ENCODE measurements at regions not wholly inside any gene's neighbourhood (a gene's known extent, or its start where the extent isn't known, plus 50 kb on each side); places are given as distances from the start of the nearest gene placed in this dataset.
"Not testable (repeated sequence)": the region's sequence is repeated elsewhere in the genome, so short reads cannot be mapped to it uniquely, and the experiment has no call there.

DNA sequence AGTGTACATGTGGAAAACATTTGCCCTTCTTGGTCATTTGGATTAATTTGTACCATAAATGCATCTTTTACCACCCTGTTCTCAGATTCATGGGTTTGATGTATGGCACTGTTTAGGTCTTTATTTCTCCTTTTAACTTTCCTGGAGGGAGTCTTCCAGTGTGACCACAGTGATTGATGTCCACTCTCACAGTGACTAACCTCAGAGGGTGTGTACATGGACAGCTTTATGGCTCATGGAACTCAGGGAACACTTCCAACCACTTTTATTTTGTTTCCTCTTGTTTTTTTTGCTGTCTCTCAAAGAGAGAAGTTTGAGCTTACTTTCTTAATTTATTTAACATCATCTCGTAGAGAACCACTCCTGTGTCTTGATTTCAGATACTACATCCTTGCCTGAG lies 489.8 kb upstream of the CHD1 start:
- H3K4me3 Mint-ChIP-seq; H3K9me3 ChIP-seq (ENCODE audit: control extremely low read depth in 1 of 3, control insufficient read depth in 2 of 3, insufficient read depth in 1 of 3, low read length in 2 of 3); POLR2A ChIA-PET; H4K20me1 ChIP-seq (ENCODE audit: control insufficient read depth, insufficient read depth, low read length, poor library complexity, severe bottlenecking); DNase-seq; intact Hi-C loops (cut with micrococcal nuclease); H3K27ac ChIP-seq (ENCODE audit: low read length in 2 of 2); H3K9me3 Mint-ChIP-seq (ENCODE audit: insufficient read depth); H3K27me3 Mint-ChIP-seq; CTCF ChIA-PET; H3K79me2 ChIP-seq (ENCODE audit: control insufficient read depth, insufficient read depth, low read length); ATAC-seq (ENCODE audit: low read depth); H3K9ac ChIP-seq (ENCODE audit: low read length); H3K4me1 Mint-ChIP-seq; H2AFZ ChIP-seq (ENCODE audit: insufficient read depth, low read depth, low read length, poor library complexity, severe bottlenecking); H3K4me3 ChIP-seq (ENCODE audit: control extremely low read depth in 1 of 5, extremely low read depth in 1 of 5, insufficient read depth in 1 of 5, low read depth in 2 of 5, low read length in 4 of 5); H3K27ac Mint-ChIP-seq; H3K4me1 ChIP-seq (ENCODE audit: control insufficient read depth in 2 of 2, insufficient read depth in 2 of 2, low read length in 2 of 2); H3K36me3 ChIP-seq (replicated peaks in 1 of 2; ENCODE audit: control extremely low read depth in 1 of 2, control insufficient read depth in 1 of 2, extremely low read depth in 1 of 2, insufficient read depth in 2 of 2, low read length in 1 of 2); H3K4me2 ChIP-seq (replicated peaks; ENCODE audit: low read depth, low read length, poor library complexity, severe bottlenecking); H3K27me3 ChIP-seq (replicated peaks in 1 of 4; ENCODE audit: control extremely low read depth in 1 of 4, control insufficient read depth in 3 of 4, insufficient read depth in 4 of 4, low read length in 3 of 4): not testable (repeated sequence)
- WGBS (ENCODE audit: insufficient coverage), result no CpG with 5 or more reads among the region's 1 CpG

- H3K9me3 ChIP-seq (ENCODE audit: control extremely low read depth in 1 of 3, control insufficient read depth in 2 of 3, insufficient read depth in 1 of 3, low read length in 2 of 3); H3K4me1 Mint-ChIP-seq; H3K36me3 ChIP-seq (replicated peaks in 1 of 2; ENCODE audit: control extremely low read depth in 1 of 2, control insufficient read depth in 1 of 2, extremely low read depth in 1 of 2, insufficient read depth in 2 of 2, low read length in 1 of 2); H3K27ac Mint-ChIP-seq; H3K4me3 ChIP-seq (ENCODE audit: control extremely low read depth in 1 of 5, extremely low read depth in 1 of 5, insufficient read depth in 1 of 5, low read depth in 2 of 5, low read length in 4 of 5); H4K20me1 ChIP-seq (ENCODE audit: control insufficient read depth, insufficient read depth, low read length, poor library complexity, severe bottlenecking); CTCF ChIA-PET; H3K27ac ChIP-seq (ENCODE audit: low read length in 2 of 2); H3K4me3 Mint-ChIP-seq; H3K9ac ChIP-seq (ENCODE audit: low read length); H3K4me2 ChIP-seq (replicated peaks; ENCODE audit: low read depth, low read length, poor library complexity, severe bottlenecking); POLR2A ChIA-PET; H3K9me3 Mint-ChIP-seq (ENCODE audit: insufficient read depth); H2AFZ ChIP-seq (ENCODE audit: insufficient read depth, low read depth, low read length, poor library complexity, severe bottlenecking); DNase-seq; intact Hi-C loops (cut with micrococcal nuclease); ATAC-seq (ENCODE audit: low read depth); H3K27me3 ChIP-seq (replicated peaks in 1 of 4; ENCODE audit: control extremely low read depth in 1 of 4, control insufficient read depth in 3 of 4, insufficient read depth in 4 of 4, low read length in 3 of 4); H3K27me3 Mint-ChIP-seq; H3K79me2 ChIP-seq (ENCODE audit: control insufficient read depth, insufficient read depth, low read length); H3K4me1 ChIP-seq (ENCODE audit: control insufficient read depth in 2 of 2, insufficient read depth in 2 of 2, low read length in 2 of 2): not testable (repeated sequence)
- no CpG with 5 or more reads among the region's 30 CpGs for WGBS (ENCODE audit: insufficient coverage)
Observed at GRCh38 chr5:99410386-99410785, 481.6 kb upstream of the CHD1 start.

GRCh38 chr5:99404764-99405302 lies 476.0 kb upstream of the CHD1 start:
- ATAC-seq (ENCODE audit: low read depth); H3K4me1 Mint-ChIP-seq; H4K20me1 ChIP-seq (ENCODE audit: control insufficient read depth, insufficient read depth, low read length, poor library complexity, severe bottlenecking); POLR2A ChIA-PET; intact Hi-C loops (cut with micrococcal nuclease); H3K4me2 ChIP-seq (replicated peaks; ENCODE audit: low read depth, low read length, poor library complexity, severe bottlenecking); H2AFZ ChIP-seq (ENCODE audit: insufficient read depth, low read depth, low read length, poor library complexity, severe bottlenecking); H3K27me3 Mint-ChIP-seq; H3K9me3 Mint-ChIP-seq (ENCODE audit: insufficient read depth); H3K27ac ChIP-seq (ENCODE audit: low read length in 2 of 2); H3K4me1 ChIP-seq (ENCODE audit: control insufficient read depth in 2 of 2, insufficient read depth in 2 of 2, low read length in 2 of 2); DNase-seq; CTCF ChIA-PET; H3K27ac Mint-ChIP-seq; H3K79me2 ChIP-seq (ENCODE audit: control insufficient read depth, insufficient read depth, low read length); H3K4me3 Mint-ChIP-seq; H3K9me3 ChIP-seq (ENCODE audit: control extremely low read depth in 1 of 3, control insufficient read depth in 2 of 3, insufficient read depth in 1 of 3, low read length in 2 of 3); H3K4me3 ChIP-seq (ENCODE audit: control extremely low read depth in 1 of 5, extremely low read depth in 1 of 5, insufficient read depth in 1 of 5, low read depth in 2 of 5, low read length in 4 of 5); H3K9ac ChIP-seq (ENCODE audit: low read length); H3K27me3 ChIP-seq (replicated peaks in 1 of 4; ENCODE audit: control extremely low read depth in 1 of 4, control insufficient read depth in 3 of 4, insufficient read depth in 4 of 4, low read length in 3 of 4); H3K36me3 ChIP-seq (replicated peaks in 1 of 2; ENCODE audit: control extremely low read depth in 1 of 2, control insufficient read depth in 1 of 2, extremely low read depth in 1 of 2, insufficient read depth in 2 of 2, low read length in 1 of 2): not testable (repeated sequence)
- no CpG with 5 or more reads among the region's 3 CpGs for WGBS (ENCODE audit: insufficient coverage)

GRCh38 chr5:99400571-99400970 lies 471.8 kb upstream of the CHD1 start:
- ATAC-seq (ENCODE audit: low read depth); H3K9me3 Mint-ChIP-seq (ENCODE audit: insufficient read depth); H3K27me3 ChIP-seq (replicated peaks in 1 of 4; ENCODE audit: control extremely low read depth in 1 of 4, control insufficient read depth in 3 of 4, insufficient read depth in 4 of 4, low read length in 3 of 4); DNase-seq; CTCF ChIA-PET; H4K20me1 ChIP-seq (ENCODE audit: control insufficient read depth, insufficient read depth, low read length, poor library complexity, severe bottlenecking); H3K4me2 ChIP-seq (replicated peaks; ENCODE audit: low read depth, low read length, poor library complexity, severe bottlenecking); H3K4me1 ChIP-seq (ENCODE audit: control insufficient read depth in 2 of 2, insufficient read depth in 2 of 2, low read length in 2 of 2); POLR2A ChIA-PET; H3K4me3 ChIP-seq (ENCODE audit: control extremely low read depth in 1 of 5, extremely low read depth in 1 of 5, insufficient read depth in 1 of 5, low read depth in 2 of 5, low read length in 4 of 5); H3K27ac ChIP-seq (ENCODE audit: low read length in 2 of 2); H3K9ac ChIP-seq (ENCODE audit: low read length); H3K4me1 Mint-ChIP-seq; H3K4me3 Mint-ChIP-seq; H3K9me3 ChIP-seq (ENCODE audit: control extremely low read depth in 1 of 3, control insufficient read depth in 2 of 3, insufficient read depth in 1 of 3, low read length in 2 of 3); intact Hi-C loops (cut with micrococcal nuclease); H3K36me3 ChIP-seq (replicated peaks in 1 of 2; ENCODE audit: control extremely low read depth in 1 of 2, control insufficient read depth in 1 of 2, extremely low read depth in 1 of 2, insufficient read depth in 2 of 2, low read length in 1 of 2); H2AFZ ChIP-seq (ENCODE audit: insufficient read depth, low read depth, low read length, poor library complexity, severe bottlenecking); H3K27me3 Mint-ChIP-seq; H3K79me2 ChIP-seq (ENCODE audit: control insufficient read depth, insufficient read depth, low read length); H3K27ac Mint-ChIP-seq: not testable (repeated sequence)
- no CpG with 5 or more reads among the region's 1 CpG for WGBS (ENCODE audit: insufficient coverage)

All from B cell (primary cell).